ENCODE measurements at regions not wholly inside any gene's neighbourhood (a gene's known extent, or its start where the extent isn't known, plus 50 kb on each side); places are given as distances from the start of the nearest gene placed in this dataset.

GRCh38 chr10:53072144-53072543 lies 299.6 kb upstream of the MBL2 start:
- no peak for TF ChIP-seq POLR2A (IDR thresholded peaks at IDR 0.05)
- TF ChIP-seq, protein P1, sequence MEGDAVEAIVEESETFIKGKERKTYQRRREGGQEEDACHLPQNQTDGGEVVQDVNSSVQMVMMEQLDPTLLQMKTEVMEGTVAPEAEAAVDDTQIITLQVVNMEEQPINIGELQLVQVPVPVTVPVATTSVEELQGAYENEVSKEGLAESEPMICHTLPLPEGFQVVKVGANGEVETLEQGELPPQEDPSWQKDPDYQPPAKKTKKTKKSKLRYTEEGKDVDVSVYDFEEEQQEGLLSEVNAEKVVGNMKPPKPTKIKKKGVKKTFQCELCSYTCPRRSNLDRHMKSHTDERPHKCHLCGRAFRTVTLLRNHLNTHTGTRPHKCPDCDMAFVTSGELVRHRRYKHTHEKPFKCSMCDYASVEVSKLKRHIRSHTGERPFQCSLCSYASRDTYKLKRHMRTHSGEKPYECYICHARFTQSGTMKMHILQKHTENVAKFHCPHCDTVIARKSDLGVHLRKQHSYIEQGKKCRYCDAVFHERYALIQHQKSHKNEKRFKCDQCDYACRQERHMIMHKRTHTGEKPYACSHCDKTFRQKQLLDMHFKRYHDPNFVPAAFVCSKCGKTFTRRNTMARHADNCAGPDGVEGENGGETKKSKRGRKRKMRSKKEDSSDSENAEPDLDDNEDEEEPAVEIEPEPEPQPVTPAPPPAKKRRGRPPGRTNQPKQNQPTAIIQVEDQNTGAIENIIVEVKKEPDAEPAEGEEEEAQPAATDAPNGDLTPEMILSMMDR (IDR thresholded peaks at IDR 0.05) = no peak
